H9 (cell line): ENCODE measurements at regions not wholly inside any gene's neighbourhood (a gene's known extent, or its start where the extent isn't known, plus 50 kb on each side); places are given as distances from the start of the nearest gene placed in this dataset.
A peak's percentile ranks its signal among the peaks of the same experiment; 100 is the strongest.
"Not testable (repeated sequence)": the region's sequence is repeated elsewhere in the genome, so short reads cannot be mapped to it uniquely, and the experiment has no call there.

Source experiments
- DNase-seq: peaks from one replicate; pipeline ENCODE4 v3.0.0-alpha.2; 2017
- H2AFZ ChIP-seq: one replicate; pipeline ENCODE4 v1.6.1; 2013; ENCODE audit warnings: mild to moderate bottlenecking, low read length, control low read depth, moderate library complexity
- H2AK5ac ChIP-seq: 2 replicates; pipeline ENCODE4 v1.6.1; 2013; ENCODE audit warnings: low read length, control low read depth, mixed read lengths; ENCODE audit not compliant: insufficient read length
- H2BK120ac ChIP-seq: one replicate; pipeline ENCODE4 v1.6.1; 2013; ENCODE audit warnings: low read depth, mild to moderate bottlenecking, low read length, control low read depth, inconsistent platforms; ENCODE audit not compliant: poor library complexity, severe bottlenecking
- H2BK12ac ChIP-seq: 2 replicates; pipeline ENCODE4 v1.6.1; 2013; ENCODE audit warnings: low read length, control low read depth, mixed read lengths, low read depth; ENCODE audit not compliant: insufficient read length
- H2BK15ac ChIP-seq: 2 replicates; pipeline ENCODE4 v1.6.1; 2013; ENCODE audit warnings: low read depth, low read length, control low read depth
- H2BK20ac ChIP-seq: one replicate; pipeline ENCODE4 v1.6.1; 2013; ENCODE audit warnings: low read depth, mild to moderate bottlenecking, low read length, control low read depth, inconsistent platforms; ENCODE audit not compliant: poor library complexity, severe bottlenecking
- H2BK5ac ChIP-seq: 2 replicates; pipeline ENCODE4 v1.6.1; 2013; ENCODE audit warnings: low read length, control low read depth, mixed read lengths; ENCODE audit not compliant: insufficient read length
- H3K14ac ChIP-seq: 2 replicates; pipeline ENCODE4 v1.6.1; 2013; ENCODE audit warnings: low read length, control low read depth; ENCODE audit not compliant: insufficient read depth
- H3K18ac ChIP-seq: 2 replicates; pipeline ENCODE4 v1.6.1; 2013; ENCODE audit warnings: low read depth, mild to moderate bottlenecking, mixed read lengths, low read length, control low read depth; ENCODE audit not compliant: insufficient read length
- H3K23ac ChIP-seq: 2 replicates; pipeline ENCODE4 v1.6.1; 2013; ENCODE audit warnings: low read length, control low read depth, mixed read lengths, low read depth; ENCODE audit not compliant: insufficient read length
- H3K23me2 ChIP-seq: 2 replicates; pipeline ENCODE4 v1.6.1; 2013; ENCODE audit warnings: low read depth, mild to moderate bottlenecking, mixed read lengths, low read length, control low read depth; ENCODE audit not compliant: insufficient read length, poor library complexity, severe bottlenecking
- H3K27ac ChIP-seq: 2 replicates; pipeline ENCODE4 v1.5.1; 2013; ENCODE audit warnings: low read length, control low read depth, mixed read lengths, low read depth; ENCODE audit not compliant: insufficient read length
- H3K27me3 ChIP-seq: 2 replicates; pipeline ENCODE4 v1.6.1; 2013; ENCODE audit warnings: low read length, control low read depth, inconsistent platforms; ENCODE audit not compliant: insufficient read depth
- H3K4ac ChIP-seq: 2 replicates; pipeline ENCODE4 v1.6.1; 2013; ENCODE audit warnings: low read depth, mild to moderate bottlenecking, control low read depth, inconsistent platforms, low read length, moderate library complexity
- H3K4me1 ChIP-seq: 2 replicates; pipeline ENCODE4 v1.6.1; 2013; ENCODE audit warnings: low read length, control low read depth, inconsistent platforms; ENCODE audit not compliant: insufficient read depth
- H3K4me2 ChIP-seq: 2 replicates; pipeline ENCODE4 v1.6.1; 2013; ENCODE audit warnings: low read length, control low read depth, mixed read lengths; ENCODE audit not compliant: insufficient read length, insufficient read depth
- H3K56ac ChIP-seq: 2 replicates; pipeline ENCODE4 v1.6.1; 2013; ENCODE audit warnings: low read depth, mild to moderate bottlenecking, mixed read lengths, low read length, control low read depth; ENCODE audit not compliant: insufficient read length
- H3K79me1 ChIP-seq: 2 replicates; pipeline ENCODE4 v1.6.1; 2013; ENCODE audit warnings: low read depth, mild to moderate bottlenecking, moderate library complexity, low read length, control low read depth, inconsistent platforms; ENCODE audit not compliant: insufficient read depth, poor library complexity, severe bottlenecking
- H3K79me2 ChIP-seq: 2 replicates; pipeline ENCODE4 v1.6.1; 2013; ENCODE audit warnings: low read length, control low read depth, inconsistent platforms; ENCODE audit not compliant: insufficient read depth
- H3K9ac ChIP-seq: 2 replicates; pipeline ENCODE4 v1.6.1; 2013; ENCODE audit warnings: low read length, control low read depth, mixed read lengths; ENCODE audit not compliant: insufficient read length; ENCODE audit errors: extremely low read depth
- H3K9me3 ChIP-seq: one replicate; pipeline ENCODE4 v1.6.1; 2013; ENCODE audit warnings: low read depth, low read length, inconsistent platforms; ENCODE audit not compliant: control insufficient read depth
- H3T11ph ChIP-seq: one replicate; pipeline ENCODE4 v1.6.1; 2013; ENCODE audit warnings: mild to moderate bottlenecking, low read length, control low read depth, inconsistent platforms
- H4K20me1 ChIP-seq: one replicate; pipeline ENCODE4 v1.6.1; 2013; ENCODE audit not compliant: control insufficient read depth, insufficient read length, insufficient read depth
- H4K5ac ChIP-seq: 2 replicates; pipeline ENCODE4 v1.6.1; 2013; ENCODE audit warnings: low read depth, mild to moderate bottlenecking, mixed read lengths, low read length, control low read depth; ENCODE audit not compliant: insufficient read length
- H4K8ac ChIP-seq: replicated peaks from 2 replicates; pipeline ENCODE4 v1.6.1; 2013; ENCODE audit warnings: low read length, control low read depth, mixed read lengths, low read depth; ENCODE audit not compliant: insufficient read length
- H4K91ac ChIP-seq: 2 replicates; pipeline ENCODE4 v1.6.1; 2013; ENCODE audit warnings: low read depth, mild to moderate bottlenecking, moderate library complexity, mixed read lengths, low read length, control low read depth; ENCODE audit not compliant: insufficient read length
- H3K27ac Mint-ChIP-seq, 3 experiments: 2 replicates in 2 of 3; 3 replicates in 1 of 3; pipeline ENCODE4 v1.8.0; 2020 to 2021; ENCODE audit warnings: mixed read lengths in 3 of 3, mild to moderate bottlenecking in 1 of 3, moderate library complexity in 1 of 3
- H3K27me3 Mint-ChIP-seq: 2 replicates; pipeline ENCODE4 v1.8.0; 2021; ENCODE audit warnings: low read depth, mild to moderate bottlenecking, moderate library complexity, mixed read lengths
- H3K36me3 Mint-ChIP-seq, 3 experiments: 2 replicates in 2 of 3; 3 replicates in 1 of 3; pipeline ENCODE4 v1.8.0; 2020 to 2021; ENCODE audit warnings: low read depth in 3 of 3, mixed read lengths in 3 of 3; ENCODE audit not compliant: insufficient read depth in 1 of 3
- H3K4me1 Mint-ChIP-seq, 2 experiments: 2 replicates each; pipeline ENCODE4 v1.8.0; 2020; ENCODE audit warnings: mixed read lengths in 2 of 2
- H3K4me3 Mint-ChIP-seq, 2 experiments: 2 replicates in 1 of 2; 3 replicates in 1 of 2; pipeline ENCODE4 v1.8.0; 2020 to 2021; ENCODE audit warnings: mild to moderate bottlenecking in 2 of 2, mixed read lengths in 2 of 2, moderate library complexity in 1 of 2
- H3K9me3 Mint-ChIP-seq, 2 experiments: 2 replicates in 1 of 2; 3 replicates in 1 of 2; pipeline ENCODE4 v1.8.0; 2020; ENCODE audit warnings: mild to moderate bottlenecking in 2 of 2, mixed read lengths in 2 of 2, moderate library complexity in 1 of 2
- WGBS: extraction: QIAGEN DNeasy Blood & Tissue Kit; methylation state at CpG from one replicate; pipeline ENCODE4 v1.1.7; 2013; ENCODE audit warnings: missing lambda C conversion rate, low lambda C conversion rate, mixed read lengths; ENCODE audit not compliant: insufficient read length; ENCODE audit errors: extremely low coverage; 5-methylcytosine and 5-hydroxymethylcytosine counted together

DNA sequence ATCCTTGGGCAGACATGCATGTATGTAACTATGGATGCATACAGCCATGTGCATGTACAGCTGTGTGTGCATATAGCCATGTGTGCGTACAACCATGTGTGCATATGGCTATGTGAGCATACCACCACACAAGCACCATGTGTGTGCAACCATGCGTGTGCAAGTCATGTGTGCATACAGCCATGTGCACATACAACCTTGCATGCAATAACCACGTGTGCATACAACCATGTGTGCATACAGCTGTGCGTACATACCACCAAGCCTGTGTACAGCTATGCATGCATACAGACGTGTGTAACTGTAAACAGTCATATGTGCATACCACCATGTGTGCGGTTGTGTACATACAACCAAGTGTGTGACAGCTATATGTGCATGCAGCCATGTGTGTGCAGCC, 186.4 kb downstream of the LAT start:
- H2BK5ac ChIP-seq, H3K4me1 ChIP-seq, H4K5ac ChIP-seq, H2BK120ac ChIP-seq, H3K79me1 ChIP-seq, H2BK12ac ChIP-seq, H3K27me3 Mint-ChIP-seq, H3T11ph ChIP-seq, H2AK5ac ChIP-seq, H3K23ac ChIP-seq, H3K23me2 ChIP-seq, H3K79me2 ChIP-seq, H2BK15ac ChIP-seq, H3K9ac ChIP-seq, H2AFZ ChIP-seq, H3K14ac ChIP-seq, H4K20me1 ChIP-seq, H3K4me1 Mint-ChIP-seq, H3K27ac ChIP-seq, H3K9me3 ChIP-seq, H3K36me3 Mint-ChIP-seq, H4K91ac ChIP-seq, H3K4me2 ChIP-seq, H3K27ac Mint-ChIP-seq, H3K4ac ChIP-seq, DNase-seq, H3K56ac ChIP-seq, H3K18ac ChIP-seq, H2BK20ac ChIP-seq, H3K27me3 ChIP-seq, H3K4me3 Mint-ChIP-seq, H4K8ac ChIP-seq: not testable (repeated sequence)
- H3K9me3 Mint-ChIP-seq, result peaks cover 8 to 16% of the 10 kb centered on the region in 2 experiments
- no CpG with 5 or more reads among the region's 6 CpGs for WGBS

DNA sequence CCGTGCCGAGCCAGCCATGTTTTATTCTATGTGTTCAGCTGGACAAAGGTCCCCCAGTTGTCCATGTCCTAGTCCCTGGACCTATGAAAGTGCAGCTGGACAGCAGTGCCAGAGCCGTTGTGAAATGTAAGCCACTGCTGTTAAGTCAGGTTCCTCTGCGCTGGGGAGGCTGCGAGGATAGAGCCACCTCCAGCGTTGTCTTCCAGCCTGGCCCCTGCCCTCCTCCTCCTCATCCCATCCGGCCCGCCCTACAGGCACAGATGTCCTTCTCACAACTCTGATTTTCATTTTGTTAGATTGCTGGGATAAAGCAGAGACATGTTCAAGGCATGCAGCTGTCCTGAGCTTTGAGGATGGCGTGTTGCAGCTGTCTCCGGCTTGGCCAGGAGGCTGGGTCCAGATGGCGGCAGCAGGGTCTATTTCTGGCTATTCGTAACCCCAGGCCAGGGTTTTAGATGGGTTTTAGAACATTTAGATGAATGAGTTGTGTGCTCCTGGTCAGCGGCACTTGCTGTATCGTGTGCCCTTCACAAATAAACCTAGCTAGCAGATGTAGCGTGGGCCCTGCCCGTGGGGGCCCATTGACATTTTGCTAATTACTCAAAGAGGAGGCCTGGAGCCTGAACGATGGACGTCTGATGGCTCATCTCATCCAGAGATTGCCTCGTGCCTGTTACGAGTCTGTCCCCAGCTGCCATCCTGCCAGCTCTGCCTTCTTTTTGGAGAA, 185.7 kb downstream of the LAT start:
- H2BK120ac ChIP-seq, H3T11ph ChIP-seq, H2BK5ac ChIP-seq, H2BK20ac ChIP-seq, H3K4me1 Mint-ChIP-seq, H3K27me3 ChIP-seq, H3K4ac ChIP-seq, H3K9ac ChIP-seq, H4K91ac ChIP-seq, DNase-seq, H2AK5ac ChIP-seq, H4K8ac ChIP-seq, H2BK12ac ChIP-seq, H3K27me3 Mint-ChIP-seq, H3K27ac ChIP-seq, H4K20me1 ChIP-seq, H2AFZ ChIP-seq, H3K4me3 Mint-ChIP-seq, H3K23me2 ChIP-seq, H3K9me3 ChIP-seq, H3K4me2 ChIP-seq, H3K56ac ChIP-seq, H2BK15ac ChIP-seq, H3K36me3 Mint-ChIP-seq, H3K14ac ChIP-seq, H3K4me1 ChIP-seq, H3K23ac ChIP-seq, H3K79me1 ChIP-seq, H3K79me2 ChIP-seq, H4K5ac ChIP-seq: not testable (repeated sequence)
- WGBS, result no CpG with 5 or more reads among the region's 20 CpGs
- Mint-ChIP-seq H3K27ac (peak overlapping the region in 1 of 3 experiments; percentile 70; a peak in 1 of 7 replicates), H3K9me3 (peaks cover 8 to 16% of the 10 kb centered on the region in 2 experiments)
- H3K18ac ChIP-seq, result peak overlapping the region; percentile 38
